Endodermal cell (in vitro differentiated cells): ENCODE measurements at regions not wholly inside any gene's neighbourhood (a gene's known extent, or its start where the extent isn't known, plus 50 kb on each side); places are given as distances from the start of the nearest gene placed in this dataset.
A peak's percentile ranks its signal among the peaks of the same experiment; 100 is the strongest.

Source experiments
- DNase-seq: peaks from one replicate; pipeline ENCODE4 v3.0.0-alpha.2; 2017
- H3K27ac ChIP-seq: 2 replicates; pipeline ENCODE4 v1.5.1; 2013; ENCODE audit warnings: mild to moderate bottlenecking, low read depth, low read length, moderate library complexity
- H3K27me3 ChIP-seq: 2 replicates; pipeline ENCODE4 v1.6.1; 2013; ENCODE audit warnings: mild to moderate bottlenecking, low read length, moderate library complexity; ENCODE audit not compliant: insufficient read depth, control insufficient read depth, poor library complexity, severe bottlenecking
- H3K36me3 ChIP-seq: 2 replicates; pipeline ENCODE4 v1.7.0; 2013; ENCODE audit warnings: mild to moderate bottlenecking, low read length, moderate library complexity; ENCODE audit not compliant: control insufficient read depth, insufficient read depth
- H3K4me1 ChIP-seq: one replicate; pipeline ENCODE4 v1.7.0; 2013; ENCODE audit warnings: low read length; ENCODE audit not compliant: control insufficient read depth, insufficient read depth
- H3K4me3 ChIP-seq: 2 replicates; pipeline ENCODE4 v1.5.1; 2013; ENCODE audit warnings: mild to moderate bottlenecking, low read length, moderate library complexity
- H3K9ac ChIP-seq: 2 replicates; pipeline ENCODE4 v1.6.1; 2013; ENCODE audit warnings: mild to moderate bottlenecking, low read length, moderate library complexity; ENCODE audit not compliant: poor library complexity, severe bottlenecking; ENCODE audit errors: extremely low read depth
- H3K9me3 ChIP-seq: 2 replicates; pipeline ENCODE4 v1.6.1; 2013; ENCODE audit warnings: mild to moderate bottlenecking, low read length, moderate library complexity; ENCODE audit not compliant: control insufficient read depth
- H3K27ac Mint-ChIP-seq: 2 replicates; pipeline ENCODE4 v1.8.0; 2020; ENCODE audit warnings: mixed read lengths
- H3K27me3 Mint-ChIP-seq: 2 replicates; pipeline ENCODE4 v1.8.0; 2021; ENCODE audit warnings: mild to moderate bottlenecking, mixed read lengths; ENCODE audit not compliant: insufficient read depth
- H3K36me3 Mint-ChIP-seq: 2 replicates; pipeline ENCODE4 v1.8.0; 2020; ENCODE audit warnings: low read depth, mixed read lengths
- H3K4me1 Mint-ChIP-seq: 2 replicates; pipeline ENCODE4 v1.8.0; 2020; ENCODE audit warnings: mixed read lengths
- H3K4me3 Mint-ChIP-seq: 2 replicates; pipeline ENCODE4 v1.8.0; 2020; ENCODE audit warnings: mild to moderate bottlenecking, moderate library complexity, mixed read lengths
- H3K9me3 Mint-ChIP-seq: 2 replicates; pipeline ENCODE4 v1.8.0; 2020; ENCODE audit warnings: mild to moderate bottlenecking, mixed read lengths
- WGBS, 2 experiments: methylation state at CpG; one replicate each; pipeline versions ENCODE4 v1.1.5 to v1.1.7; 2013; ENCODE audit warnings: missing lambda C conversion rate in 2 of 2, mixed read lengths in 1 of 2; ENCODE audit not compliant: insufficient coverage in 1 of 2, insufficient read length in 1 of 2; 5-methylcytosine and 5-hydroxymethylcytosine counted together
- TF ChIP-seq, protein P1 (sequence below): fragments of 200-600 bp; sonication (generic); conservative IDR thresholded peaks from 2 replicates; pipeline ENCODE4 v1.5.0; 2021; ENCODE audit warnings: antibody characterized with exemption, mild to moderate bottlenecking

DNA sequence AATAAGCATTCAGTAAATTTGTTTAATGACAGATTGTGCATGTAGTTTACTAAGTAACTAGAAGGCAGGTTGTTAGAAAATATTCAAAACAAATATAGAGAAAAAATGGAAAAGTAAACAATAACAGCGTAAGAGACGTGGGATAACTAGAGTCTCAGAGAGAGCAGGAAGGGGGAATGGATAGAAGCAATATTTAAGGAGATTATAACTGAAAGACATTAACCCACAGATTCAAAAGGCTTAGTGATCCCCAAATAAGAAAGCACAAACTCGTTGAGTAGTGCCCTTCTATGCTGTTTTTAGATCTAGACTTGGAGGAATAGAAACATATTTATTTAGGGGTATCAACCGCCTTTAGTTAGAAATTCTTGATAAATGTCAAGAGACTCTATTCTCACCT lies 169.7 kb upstream of the RGS6 start:
- Histone ChIP-seq H3K27ac (no peak overlapping the region), H3K4me1 (peaks cover 7% of the 10 kb centered on the region), H3K27me3 (no peaks in the 10 kb centered on the region), H3K4me3 (no peak overlapping the region), H3K9me3 (peaks cover 20% of the 10 kb centered on the region), H3K36me3 (no peaks in the 10 kb centered on the region), H3K9ac (no peak overlapping the region)
- TF ChIP-seq, protein P1, sequence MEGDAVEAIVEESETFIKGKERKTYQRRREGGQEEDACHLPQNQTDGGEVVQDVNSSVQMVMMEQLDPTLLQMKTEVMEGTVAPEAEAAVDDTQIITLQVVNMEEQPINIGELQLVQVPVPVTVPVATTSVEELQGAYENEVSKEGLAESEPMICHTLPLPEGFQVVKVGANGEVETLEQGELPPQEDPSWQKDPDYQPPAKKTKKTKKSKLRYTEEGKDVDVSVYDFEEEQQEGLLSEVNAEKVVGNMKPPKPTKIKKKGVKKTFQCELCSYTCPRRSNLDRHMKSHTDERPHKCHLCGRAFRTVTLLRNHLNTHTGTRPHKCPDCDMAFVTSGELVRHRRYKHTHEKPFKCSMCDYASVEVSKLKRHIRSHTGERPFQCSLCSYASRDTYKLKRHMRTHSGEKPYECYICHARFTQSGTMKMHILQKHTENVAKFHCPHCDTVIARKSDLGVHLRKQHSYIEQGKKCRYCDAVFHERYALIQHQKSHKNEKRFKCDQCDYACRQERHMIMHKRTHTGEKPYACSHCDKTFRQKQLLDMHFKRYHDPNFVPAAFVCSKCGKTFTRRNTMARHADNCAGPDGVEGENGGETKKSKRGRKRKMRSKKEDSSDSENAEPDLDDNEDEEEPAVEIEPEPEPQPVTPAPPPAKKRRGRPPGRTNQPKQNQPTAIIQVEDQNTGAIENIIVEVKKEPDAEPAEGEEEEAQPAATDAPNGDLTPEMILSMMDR: no peak
- no peak overlapping the region for H3K4me3 Mint-ChIP-seq
- H3K36me3 Mint-ChIP-seq: no peaks in the 10 kb centered on the region
- 84 to 86% methylated on average over 4 of the region's 4 CpGs for WGBS, 2 experiments
- no peak for DNase-seq
- no peaks in the 10 kb centered on the region for H3K27me3 Mint-ChIP-seq
- H3K4me1 Mint-ChIP-seq: peaks cover 9% of the 10 kb centered on the region
- no peak overlapping the region for H3K27ac Mint-ChIP-seq
- H3K9me3 Mint-ChIP-seq: peaks cover 1% of the 10 kb centered on the region

DNA sequence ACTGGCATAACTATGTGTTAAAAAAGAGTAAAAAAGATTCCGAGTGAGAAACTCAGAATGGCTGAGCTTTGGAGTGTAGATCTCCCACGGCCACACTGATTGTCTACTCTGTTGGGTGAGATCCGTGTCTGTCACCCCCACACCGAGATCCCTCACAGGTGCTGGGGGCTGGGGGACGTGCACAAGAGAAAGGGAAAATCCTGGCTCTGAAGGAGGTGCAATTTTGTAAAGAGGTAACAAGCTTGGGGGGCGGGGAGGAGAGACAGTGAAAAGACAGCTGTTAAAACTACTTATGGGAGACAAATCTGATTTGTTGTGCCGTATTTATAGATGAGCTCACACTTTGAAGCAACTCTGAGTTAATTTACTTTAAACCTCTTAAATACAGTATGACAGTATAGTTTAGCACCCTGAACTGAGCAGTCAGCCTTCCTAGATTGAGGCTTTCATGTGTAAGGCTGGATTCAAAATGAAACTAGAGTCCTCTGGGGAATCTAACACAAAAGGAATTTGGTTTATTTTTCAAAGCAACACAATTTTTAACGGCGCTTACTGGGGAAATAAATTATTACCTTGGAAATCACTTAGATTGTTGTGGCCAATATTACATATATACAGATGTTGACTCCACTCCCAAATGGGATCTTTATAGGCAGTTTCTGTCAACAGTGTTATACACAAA lies 167.4 kb upstream of the RGS6 start:
- no peaks in the 10 kb centered on the region for H3K27me3 Mint-ChIP-seq
- Histone ChIP-seq H3K27ac (no peak overlapping the region), H3K27me3 (no peaks in the 10 kb centered on the region), H3K36me3 (no peaks in the 10 kb centered on the region), H3K4me3 (peak overlapping the region; percentile 50), H3K9ac (no peak overlapping the region), H3K4me1 (peaks cover 7% of the 10 kb centered on the region), H3K9me3 (peaks cover 35% of the 10 kb centered on the region)
- peaks cover 6% of the 10 kb centered on the region for H3K9me3 Mint-ChIP-seq
- 20 to 48% methylated on average over 2 to 9 of the region's 9 CpGs for WGBS, 2 experiments
- H3K4me1 Mint-ChIP-seq: peaks cover 13% of the 10 kb centered on the region
- peak overlapping the region; percentile 84 for H3K27ac Mint-ChIP-seq
- H3K36me3 Mint-ChIP-seq: no peaks in the 10 kb centered on the region
- TF ChIP-seq, protein P1: no peak
- DNase-seq: peak; percentile 69
- peak overlapping the region; percentile 7 for H3K4me3 Mint-ChIP-seq

DNA sequence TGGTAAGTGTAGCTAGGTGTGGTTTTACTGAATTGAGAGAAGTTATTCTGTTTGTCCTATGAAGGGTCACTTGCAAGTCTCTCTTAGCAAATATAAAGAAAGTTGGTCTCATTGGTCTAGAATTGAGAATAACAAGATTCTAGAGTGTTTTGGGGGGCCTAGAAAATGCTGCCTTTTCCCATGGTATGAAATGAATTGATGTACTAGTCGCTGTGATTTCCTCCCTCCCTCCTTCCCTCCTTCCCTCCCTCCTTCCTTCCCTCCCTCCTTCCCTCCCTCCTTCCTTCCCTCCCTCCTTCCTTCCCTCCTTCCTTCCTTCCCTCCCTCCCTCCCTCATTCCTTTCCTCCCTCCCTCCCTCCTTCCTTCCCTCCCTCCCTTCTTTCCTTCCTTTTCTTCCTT lies 166.7 kb upstream of the RGS6 start:
- DNase-seq: no peak
- 80% methylated on average over 1 of the region's 1 CpG; no CpG with 5 or more reads in 1 of the 2 experiments for WGBS, 2 experiments
- H3K27ac Mint-ChIP-seq: no peak overlapping the region
- H3K27ac ChIP-seq: no peak overlapping the region
- H3K4me1 Mint-ChIP-seq: peaks cover 15% of the 10 kb centered on the region
- peaks cover 7% of the 10 kb centered on the region for H3K4me1 ChIP-seq
- no peaks in the 10 kb centered on the region for H3K36me3 ChIP-seq
- no peak overlapping the region for H3K9ac ChIP-seq
- no peak overlapping the region for H3K4me3 Mint-ChIP-seq
- TF ChIP-seq, protein P1: no peak
- H3K9me3 ChIP-seq: peaks cover 39% of the 10 kb centered on the region
- no peak overlapping the region for H3K4me3 ChIP-seq
- H3K36me3 Mint-ChIP-seq: no peaks in the 10 kb centered on the region
- peaks cover 6% of the 10 kb centered on the region for H3K9me3 Mint-ChIP-seq
- H3K27me3 ChIP-seq: no peaks in the 10 kb centered on the region
- no peaks in the 10 kb centered on the region for H3K27me3 Mint-ChIP-seq
